Tibial nerve (tissue), 3 donors: ENCODE measurements at regions not wholly inside any gene's neighbourhood (a gene's known extent, or its start where the extent isn't known, plus 50 kb on each side); places are given as distances from the start of the nearest gene placed in this dataset.

Experiments
- POLR2A ChIP-seq, 2 donors: fragments of 450-650 bp; IDR thresholded peaks; one replicate each; pipeline ENCODE4 v1.6.1; 2017; ENCODE audit warnings: antibody characterized with exemption in 2 of 2, mild to moderate bottlenecking in 2 of 2, moderate library complexity in 2 of 2
- TF ChIP-seq, protein P1 (sequence below), 5 experiments: fragments of 200-600 bp in 3 of 5; fragments of 450-650 bp in 2 of 5; sonication (generic) in 3 of 5; IDR thresholded peaks; one replicate each; pipeline ENCODE4 v1.5.1; 2016 to 2019; ENCODE audit warnings: antibody characterized with exemption in 5 of 5, mild to moderate bottlenecking in 3 of 5, moderate library complexity in 2 of 5

DNA sequence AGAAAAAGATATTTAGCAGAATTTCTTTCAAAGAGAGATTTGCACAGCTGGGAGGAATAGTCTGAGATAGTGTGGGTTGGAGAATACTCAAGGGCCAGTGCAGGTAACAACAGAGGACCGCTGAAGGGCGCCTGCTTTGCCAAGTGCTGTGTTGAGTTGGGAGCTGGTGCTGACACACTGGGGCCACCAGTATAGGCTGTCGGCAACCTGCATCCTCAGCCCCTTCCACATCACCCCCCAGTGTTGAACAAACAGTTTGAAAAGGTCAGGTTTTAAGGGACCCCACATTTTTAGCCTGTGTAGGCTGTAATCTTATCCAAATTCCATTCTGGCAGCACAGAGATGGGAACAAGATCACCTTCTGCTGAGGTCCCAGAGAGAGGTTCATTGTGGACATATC lies 96.6 kb downstream of the ABHD5 start:
- TF ChIP-seq, protein P1, sequence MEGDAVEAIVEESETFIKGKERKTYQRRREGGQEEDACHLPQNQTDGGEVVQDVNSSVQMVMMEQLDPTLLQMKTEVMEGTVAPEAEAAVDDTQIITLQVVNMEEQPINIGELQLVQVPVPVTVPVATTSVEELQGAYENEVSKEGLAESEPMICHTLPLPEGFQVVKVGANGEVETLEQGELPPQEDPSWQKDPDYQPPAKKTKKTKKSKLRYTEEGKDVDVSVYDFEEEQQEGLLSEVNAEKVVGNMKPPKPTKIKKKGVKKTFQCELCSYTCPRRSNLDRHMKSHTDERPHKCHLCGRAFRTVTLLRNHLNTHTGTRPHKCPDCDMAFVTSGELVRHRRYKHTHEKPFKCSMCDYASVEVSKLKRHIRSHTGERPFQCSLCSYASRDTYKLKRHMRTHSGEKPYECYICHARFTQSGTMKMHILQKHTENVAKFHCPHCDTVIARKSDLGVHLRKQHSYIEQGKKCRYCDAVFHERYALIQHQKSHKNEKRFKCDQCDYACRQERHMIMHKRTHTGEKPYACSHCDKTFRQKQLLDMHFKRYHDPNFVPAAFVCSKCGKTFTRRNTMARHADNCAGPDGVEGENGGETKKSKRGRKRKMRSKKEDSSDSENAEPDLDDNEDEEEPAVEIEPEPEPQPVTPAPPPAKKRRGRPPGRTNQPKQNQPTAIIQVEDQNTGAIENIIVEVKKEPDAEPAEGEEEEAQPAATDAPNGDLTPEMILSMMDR (IDR thresholded peaks at IDR 0.05), result no peak
- no peak for TF ChIP-seq POLR2A (IDR thresholded peaks at IDR 0.05)
